IMR-90 (cell line): ENCODE measurements at regions not wholly inside any gene's neighbourhood (a gene's known extent, or its start where the extent isn't known, plus 50 kb on each side); places are given as distances from the start of the nearest gene placed in this dataset.

Experiments used
- MAZ ChIP-seq: IDR thresholded peaks from 2 replicates; pipeline ENCODE4 v1.6.1; 2012; ENCODE audit warnings: low read depth, mild to moderate bottlenecking, low read length, improper control_type of control experiment, moderate library complexity, borderline replicate concordance
- MXI1 ChIP-seq: IDR thresholded peaks from 2 replicates; pipeline ENCODE4 v1.6.1; 2012; ENCODE audit warnings: low read depth, mild to moderate bottlenecking, low read length, moderate library complexity, borderline replicate concordance
- NFE2L2 ChIP-seq: fragments of 150-350 bp; IDR thresholded peaks from 2 replicates; pipeline ENCODE4 v1.6.1; 2016; ENCODE audit warnings: low read depth, mild to moderate bottlenecking, low read length
- POLR2A ChIP-seq: IDR thresholded peaks from 2 replicates; pipeline ENCODE4 v1.6.1; 2012; ENCODE audit warnings: mild to moderate bottlenecking, low read depth, low read length
- RAD21 ChIP-seq: IDR thresholded peaks from 2 replicates; pipeline ENCODE4 v1.6.1; 2012; ENCODE audit warnings: low read length, improper control_type of control experiment
- SMC3 ChIP-seq: fragments of 150-350 bp; IDR thresholded peaks from 2 replicates; pipeline ENCODE4 v1.6.1; 2016; ENCODE audit warnings: low read depth, mild to moderate bottlenecking, antibody characterized with exemption, low read length, moderate library complexity

GRCh38 chr10:23872290-23872689 is 336.6 kb upstream of the KIAA1217 start:
- no peak for TF ChIP-seq POLR2A
- no peak for TF ChIP-seq RAD21
- no peak for TF ChIP-seq SMC3
- TF ChIP-seq MAZ = no peak
- no peak for TF ChIP-seq MXI1
- no peak for TF ChIP-seq NFE2L2
